Liver (tissue), 8 donors: ENCODE measurements at regions not wholly inside any gene's neighbourhood (a gene's known extent, or its start where the extent isn't known, plus 50 kb on each side); places are given as distances from the start of the nearest gene placed in this dataset.

ENCODE experiments used
- DNase-seq: peaks from one replicate; pipeline ENCODE4 v3.0.0-alpha.2; 2017; ENCODE audit warnings: low spot score
- H3K27ac ChIP-seq, 2 donors: one replicate each; pipeline ENCODE4 v1.7.0; 2013; ENCODE audit warnings: inconsistent platforms in 2 of 2, low read length in 2 of 2, control low read depth in 1 of 2, low read depth in 1 of 2, mild to moderate bottlenecking in 1 of 2
- H3K27me3 ChIP-seq, 4 donors: one replicate each; pipeline versions ENCODE4 v1.6.1 to v1.7.0; 2013; ENCODE audit warnings: low read length in 3 of 4, inconsistent platforms in 1 of 4, mild to moderate bottlenecking in 1 of 4, moderate library complexity in 1 of 4; ENCODE audit not compliant: control insufficient read depth in 4 of 4, insufficient read depth in 4 of 4
- H3K36me3 ChIP-seq, 4 donors: one replicate each; pipeline versions ENCODE4 v1.6.1 to v1.7.0; 2013; ENCODE audit warnings: low read length in 3 of 4, mild to moderate bottlenecking in 3 of 4, low read depth in 1 of 4, moderate library complexity in 1 of 4; ENCODE audit not compliant: control insufficient read depth in 4 of 4, insufficient read depth in 3 of 4
- H3K4me1 ChIP-seq, 4 donors: one replicate each; pipeline versions ENCODE4 v1.6.1 to v1.7.0; 2013; ENCODE audit warnings: low read length in 3 of 4, mild to moderate bottlenecking in 3 of 4, moderate library complexity in 1 of 4; ENCODE audit not compliant: control insufficient read depth in 4 of 4, insufficient read depth in 4 of 4
- H3K4me3 ChIP-seq, 3 donors: one replicate each; pipeline versions ENCODE4 v1.6.1 to v1.7.0; 2013; ENCODE audit warnings: low read length in 3 of 3, control low read depth in 1 of 3, low read depth in 1 of 3, mild to moderate bottlenecking in 1 of 3
- H3K9ac ChIP-seq, 2 donors: one replicate each; pipeline ENCODE4 v1.7.0; 2013; ENCODE audit warnings: low read length in 2 of 2, mild to moderate bottlenecking in 2 of 2, moderate library complexity in 2 of 2, control low read depth in 1 of 2, low read depth in 1 of 2
- H3K9me3 ChIP-seq, 4 donors: one replicate each; pipeline versions ENCODE4 v1.6.1 to v1.7.0; 2013; ENCODE audit warnings: low read length in 3 of 4; ENCODE audit not compliant: control insufficient read depth in 4 of 4
- ATF3 ChIP-seq: IDR thresholded peaks from 2 replicates; pipeline ENCODE4 v1.6.1; 2016; ENCODE audit warnings: antibody characterized with exemption
- CTCF ChIP-seq: fragments of 150-350 bp; IDR thresholded peaks from 2 replicates; pipeline ENCODE4 v1.5.1; 2017; ENCODE audit warnings: improper control_type of control experiment, low read depth, low read length; ENCODE audit not compliant: missing input control
- EGR1 ChIP-seq, 2 donors: IDR thresholded peaks; 2 replicates each; pipeline ENCODE4 v1.6.1; 2016 to 2018; ENCODE audit warnings: antibody characterized with exemption in 2 of 2, low read depth in 2 of 2
- FOXA1 ChIP-seq: IDR thresholded peaks from 2 replicates; pipeline ENCODE4 v1.6.1; 2016; ENCODE audit warnings: antibody characterized with exemption
- GABPA ChIP-seq, 2 donors: IDR thresholded peaks in 1 of 2; conservative IDR thresholded peaks in 1 of 2; 2 replicates each; pipeline ENCODE4 v1.6.1; 2016; ENCODE audit warnings: antibody characterized with exemption in 2 of 2, mild to moderate bottlenecking in 1 of 2, moderate library complexity in 1 of 2
- HNF4A ChIP-seq, 2 donors: conservative IDR thresholded peaks; 2 replicates each; pipeline ENCODE4 v1.6.1; 2016; ENCODE audit warnings: antibody characterized with exemption in 2 of 2, mild to moderate bottlenecking in 2 of 2
- HNF4G ChIP-seq: IDR thresholded peaks from 2 replicates; pipeline ENCODE4 v1.6.1; 2016; ENCODE audit warnings: antibody characterized with exemption
- JUND ChIP-seq, 2 donors: IDR thresholded peaks; 2 replicates each; pipeline ENCODE4 v1.6.1; 2016; ENCODE audit warnings: antibody characterized with exemption in 2 of 2
- MAX ChIP-seq: IDR thresholded peaks from 2 replicates; pipeline ENCODE4 v1.6.1; 2016; ENCODE audit warnings: antibody characterized with exemption
- NR2F2 ChIP-seq: IDR thresholded peaks from 2 replicates; pipeline ENCODE4 v1.6.1; 2016; ENCODE audit warnings: antibody characterized with exemption
- RAD21 ChIP-seq, 2 donors: IDR thresholded peaks; 2 replicates each; pipeline ENCODE4 v1.6.1; 2016; ENCODE audit warnings: antibody characterized with exemption in 2 of 2, mild to moderate bottlenecking in 2 of 2
- REST ChIP-seq: IDR thresholded peaks from 2 replicates; pipeline ENCODE4 v1.6.1; 2016; ENCODE audit warnings: antibody characterized with exemption, mild to moderate bottlenecking
- RXRA ChIP-seq, 2 donors: IDR thresholded peaks; 2 replicates each; pipeline ENCODE4 v1.6.1; 2017 to 2018; ENCODE audit warnings: antibody characterized with exemption in 2 of 2, mild to moderate bottlenecking in 1 of 2
- SP1 ChIP-seq: IDR thresholded peaks from 2 replicates; pipeline ENCODE4 v1.6.1; 2018; ENCODE audit warnings: antibody characterized with exemption, mild to moderate bottlenecking
- TAF1 ChIP-seq: conservative IDR thresholded peaks from 2 replicates; pipeline ENCODE4 v1.6.1; 2016; ENCODE audit warnings: antibody characterized with exemption, mild to moderate bottlenecking
- YY1 ChIP-seq: IDR thresholded peaks from 2 replicates; pipeline ENCODE4 v1.6.1; 2016; ENCODE audit warnings: antibody characterized with exemption, mild to moderate bottlenecking
- ZBTB33 ChIP-seq: IDR thresholded peaks from 2 replicates; pipeline ENCODE4 v1.6.1; 2016; ENCODE audit warnings: antibody characterized with exemption
- WGBS: extraction: QIAGEN DNeasy Blood & Tissue Kit; methylation state at CpG from one replicate; pipeline ENCODE4 v1.1.7; 2013; 5-methylcytosine and 5-hydroxymethylcytosine counted together
- donor health status: healthy.
- donor health status: healthy.
- donor health status: healthy.
- donor health status: healthy.
- donor health status: healthy.

- H3K9ac ChIP-seq: no peak overlapping the region
- H3K36me3 ChIP-seq: no peaks in the 10 kb centered on the region
- H3K9me3 ChIP-seq: no peaks in the 10 kb centered on the region
- no peak overlapping the region for H3K4me3 ChIP-seq
- no peak for DNase-seq
- H3K27ac ChIP-seq: no peak overlapping the region
- TF ChIP-seq FOXA1: no peak
- TF ChIP-seq REST: no peak
- no peak for TF ChIP-seq HNF4A (conservative IDR thresholded peaks at IDR 0.05)
- no peak for TF ChIP-seq ZBTB33
- no peak for TF ChIP-seq CTCF
- TF ChIP-seq EGR1 (IDR thresholded peaks at IDR 0.05; ENCODE audit: low read depth in 2 of 2): no peak
- no peak for TF ChIP-seq RAD21 (IDR thresholded peaks at IDR 0.05)
- no peak for TF ChIP-seq SP1
- no peak for TF ChIP-seq YY1
- no peak for TF ChIP-seq RXRA (IDR thresholded peaks at IDR 0.05)
- TF ChIP-seq MAX: no peak
- no peak for TF ChIP-seq TAF1
- TF ChIP-seq JUND (IDR thresholded peaks at IDR 0.05): no peak
- TF ChIP-seq GABPA (IDR thresholded peaks at IDR 0.05 in 1 of 2, conservative IDR thresholded peaks at IDR 0.05 in 1 of 2): no peak
- no peak for TF ChIP-seq NR2F2
- TF ChIP-seq HNF4G: no peak
- no peaks in the 10 kb centered on the region for H3K4me1 ChIP-seq
- H3K27me3 ChIP-seq: no peaks in the 10 kb centered on the region
Observed at GRCh38 chr3:104190681-104191080, 1176.0 kb upstream of the ALCAM start.

GRCh38 chr3:104198131-104198530 is 1168.6 kb upstream of the ALCAM start:
- Histone ChIP-seq H3K27ac (no peak overlapping the region), H3K36me3 (no peaks in the 10 kb centered on the region), H3K27me3 (no peaks in the 10 kb centered on the region), H3K9me3 (no peaks in the 10 kb centered on the region), H3K9ac (no peak overlapping the region), H3K4me1 (no peaks in the 10 kb centered on the region), H3K4me3 (no peak overlapping the region)
- WGBS: 55% methylated on average over 2 of the region's 2 CpGs
- TF ChIP-seq JUND (IDR thresholded peaks at IDR 0.05) (no peak), ATF3 (no peak), RAD21 (IDR thresholded peaks at IDR 0.05) (no peak), SP1 (no peak), RXRA (IDR thresholded peaks at IDR 0.05) (no peak), HNF4G (no peak), EGR1 (IDR thresholded peaks at IDR 0.05; ENCODE audit: low read depth in 2 of 2) (no peak), TAF1 (no peak)
- no peak for DNase-seq
